Activated CD4-positive, alpha-beta T cell treated with anti-CD3 and anti-CD28 coated beads, Interleukin-10, Interleukin-2, amounts not matched to agents 100 ng/mL and 50 ng/mL, durations not matched to agents 16 hours and 8 hours (primary cell): ENCODE measurements at regions not wholly inside any gene's neighbourhood (a gene's known extent, or its start where the extent isn't known, plus 50 kb on each side); places are given as distances from the start of the nearest gene placed in this dataset.
"Not testable (repeated sequence)": the region's sequence is repeated elsewhere in the genome, so short reads cannot be mapped to it uniquely, and the experiment has no call there.

ENCODE experiments used
- DNase-seq: peaks from one replicate; pipeline ENCODE4 v3.0.0-alpha.2; 2020

GRCh38 chr6:168960551-168961263 is 292.9 kb downstream of the THBS2 start:
- DNase-seq = no peak

- DNase-seq = no peak
Observed at GRCh38 chr6:168959696-168960095, 293.9 kb downstream of the THBS2 start.

GRCh38 chr6:168956884-168957730 is 296.5 kb downstream of the THBS2 start:
- DNase-seq = peak; percentile 54

- DNase-seq = no peak
Observed at GRCh38 chr6:168956141-168956838, 297.4 kb downstream of the THBS2 start.

GRCh38 chr6:168953461-168953860 is 300.2 kb downstream of the THBS2 start:
- DNase-seq = no peak

- DNase-seq = no peak
Observed at GRCh38 chr6:168951217-168951616, 302.4 kb downstream of the THBS2 start.

GRCh38 chr6:168950858-168951214 is 302.8 kb downstream of the THBS2 start:
- DNase-seq = no peak

GRCh38 chr6:168949981-168950857 is 303.4 kb downstream of the THBS2 start:
- DNase-seq = no peak

GRCh38 chr6:168948990-168949531 is 304.6 kb downstream of the THBS2 start:
- DNase-seq = no peak

GRCh38 chr6:168948002-168948401 is 305.6 kb downstream of the THBS2 start:
- DNase-seq = no peak

- no peak for DNase-seq
Observed at GRCh38 chr6:168943231-168943905, 310.3 kb downstream of the THBS2 start.

GRCh38 chr6:168942646-168943045 is 311.0 kb downstream of the THBS2 start:
- DNase-seq = no peak

- DNase-seq = no peak
Observed at GRCh38 chr6:168941036-168941435, 312.6 kb downstream of the THBS2 start.

GRCh38 chr6:168939796-168940195 is 313.9 kb downstream of the THBS2 start:
- no peak for DNase-seq

GRCh38 chr6:168939041-168939440 is 314.6 kb downstream of the THBS2 start:
- DNase-seq = no peak

GRCh38 chr6:168938546-168938945 is 315.1 kb downstream of the THBS2 start:
- DNase-seq = no peak

- DNase-seq = no peak
Observed at GRCh38 chr6:168937054-168937453, 316.6 kb downstream of the THBS2 start.

- no peak for DNase-seq
Observed at GRCh38 chr6:168935628-168936010, 318.0 kb downstream of the THBS2 start.

GRCh38 chr6:168934660-168935627 is 318.7 kb downstream of the THBS2 start:
- no peak for DNase-seq

- not testable (repeated sequence) for DNase-seq
Observed at GRCh38 chr6:168932171-168932570, 321.5 kb downstream of the THBS2 start.

- not testable (repeated sequence) for DNase-seq
Observed at GRCh38 chr6:168931072-168931471, 322.6 kb downstream of the THBS2 start.
